Astrocyte (in vitro differentiated cells and primary cell): ENCODE measurements at regions not wholly inside any gene's neighbourhood (a gene's known extent, or its start where the extent isn't known, plus 50 kb on each side); places are given as distances from the start of the nearest gene placed in this dataset.

Experiments used
- EZH2 ChIP-seq: IDR thresholded peaks from 2 replicates; pipeline ENCODE4 v1.6.1; 2012; ENCODE audit warnings: mild to moderate bottlenecking, low read length, inconsistent platforms; ENCODE audit not compliant: insufficient read depth
- TF ChIP-seq, protein P1 (sequence below): IDR thresholded peaks from 2 replicates; pipeline ENCODE4 v1.5.1; 2011; ENCODE audit warnings: low read depth, mild to moderate bottlenecking, inconsistent platforms, low read length, moderate library complexity; ENCODE audit not compliant: insufficient read depth

DNA sequence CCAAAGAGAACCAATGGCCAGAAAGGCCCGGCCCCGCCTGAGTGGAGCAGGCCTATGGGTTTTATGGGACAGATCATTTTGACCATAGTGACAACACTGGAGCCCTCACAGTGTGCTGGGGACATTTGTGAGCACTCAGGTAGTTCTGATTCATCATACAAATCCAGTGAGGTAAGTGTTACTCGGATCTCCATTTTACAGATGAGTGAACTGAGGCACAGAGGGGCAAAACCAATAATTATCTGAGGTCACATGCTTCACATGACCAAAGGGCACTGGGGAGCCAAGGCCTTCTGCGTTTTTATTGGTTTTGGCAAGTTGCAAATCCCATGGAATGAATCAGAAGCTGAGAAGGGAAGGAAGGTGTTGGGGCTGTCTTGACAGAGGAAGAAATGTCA, 111.5 kb upstream of the MGAT5 start:
- TF ChIP-seq, protein P1, sequence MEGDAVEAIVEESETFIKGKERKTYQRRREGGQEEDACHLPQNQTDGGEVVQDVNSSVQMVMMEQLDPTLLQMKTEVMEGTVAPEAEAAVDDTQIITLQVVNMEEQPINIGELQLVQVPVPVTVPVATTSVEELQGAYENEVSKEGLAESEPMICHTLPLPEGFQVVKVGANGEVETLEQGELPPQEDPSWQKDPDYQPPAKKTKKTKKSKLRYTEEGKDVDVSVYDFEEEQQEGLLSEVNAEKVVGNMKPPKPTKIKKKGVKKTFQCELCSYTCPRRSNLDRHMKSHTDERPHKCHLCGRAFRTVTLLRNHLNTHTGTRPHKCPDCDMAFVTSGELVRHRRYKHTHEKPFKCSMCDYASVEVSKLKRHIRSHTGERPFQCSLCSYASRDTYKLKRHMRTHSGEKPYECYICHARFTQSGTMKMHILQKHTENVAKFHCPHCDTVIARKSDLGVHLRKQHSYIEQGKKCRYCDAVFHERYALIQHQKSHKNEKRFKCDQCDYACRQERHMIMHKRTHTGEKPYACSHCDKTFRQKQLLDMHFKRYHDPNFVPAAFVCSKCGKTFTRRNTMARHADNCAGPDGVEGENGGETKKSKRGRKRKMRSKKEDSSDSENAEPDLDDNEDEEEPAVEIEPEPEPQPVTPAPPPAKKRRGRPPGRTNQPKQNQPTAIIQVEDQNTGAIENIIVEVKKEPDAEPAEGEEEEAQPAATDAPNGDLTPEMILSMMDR, result no peak
- no peak for TF ChIP-seq EZH2
